Activated CD8-positive, alpha-beta memory T cell treated with anti-CD3 and anti-CD28 coated beads, Interleukin-2, amount 50 U/mL, for 48 hours (primary cell): ENCODE measurements at regions not wholly inside any gene's neighbourhood (a gene's known extent, or its start where the extent isn't known, plus 50 kb on each side); places are given as distances from the start of the nearest gene placed in this dataset.

ENCODE experiments used
- DNase-seq: peaks from one replicate; pipeline ENCODE4 v3.0.0-alpha.2; 2020

DNA sequence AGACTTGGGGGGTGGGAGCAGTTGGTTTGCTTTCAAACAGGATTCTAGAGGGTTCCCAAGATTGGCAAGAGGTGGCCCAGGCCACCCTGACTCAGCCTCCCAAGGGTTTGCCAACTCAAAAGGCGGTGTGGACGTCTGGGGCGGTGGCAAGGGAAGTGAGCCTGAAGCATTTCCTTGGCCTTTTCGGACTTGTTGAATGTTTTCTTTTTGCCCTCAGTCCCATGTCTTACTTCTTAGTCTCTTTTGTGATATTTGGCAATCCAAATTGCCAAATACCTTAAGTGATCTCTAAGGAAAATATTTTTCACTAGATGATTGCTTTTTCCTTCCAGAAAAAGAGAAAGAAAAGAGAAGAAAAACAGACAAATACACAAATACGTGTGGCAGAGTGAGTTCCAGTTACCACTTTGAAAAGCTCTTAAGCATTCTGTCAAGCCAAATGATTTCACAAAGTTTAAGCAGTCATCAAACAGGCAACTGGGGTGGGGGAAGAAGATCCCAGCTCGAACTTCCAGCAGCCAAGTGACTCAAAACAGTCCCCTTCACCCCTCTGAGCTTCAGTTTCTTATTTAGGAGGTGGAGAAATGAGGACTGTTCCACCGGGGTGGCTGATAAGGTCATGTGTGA, 374.6 kb upstream of the USP24 start:
- no peak for DNase-seq

DNA sequence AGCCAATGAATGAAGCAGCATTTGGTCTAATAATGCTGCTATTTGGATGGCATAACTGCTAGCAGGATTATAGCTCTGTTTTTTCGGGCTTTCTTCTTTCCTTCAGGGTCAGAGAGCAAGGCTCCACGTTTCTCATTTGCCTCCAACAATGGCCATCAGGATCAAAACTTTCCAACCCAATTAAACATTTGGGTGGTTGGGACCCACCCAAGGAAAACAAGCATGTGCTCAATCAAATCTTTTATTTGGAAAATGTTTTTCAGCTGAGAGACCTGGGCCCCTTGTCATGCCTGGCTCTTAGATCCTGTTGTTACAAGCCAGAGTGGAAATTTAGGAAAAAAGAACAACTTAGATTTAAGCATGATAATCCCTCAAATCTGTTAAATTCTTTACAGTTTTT, 373.1 kb upstream of the USP24 start:
- DNase-seq, result no peak

DNA sequence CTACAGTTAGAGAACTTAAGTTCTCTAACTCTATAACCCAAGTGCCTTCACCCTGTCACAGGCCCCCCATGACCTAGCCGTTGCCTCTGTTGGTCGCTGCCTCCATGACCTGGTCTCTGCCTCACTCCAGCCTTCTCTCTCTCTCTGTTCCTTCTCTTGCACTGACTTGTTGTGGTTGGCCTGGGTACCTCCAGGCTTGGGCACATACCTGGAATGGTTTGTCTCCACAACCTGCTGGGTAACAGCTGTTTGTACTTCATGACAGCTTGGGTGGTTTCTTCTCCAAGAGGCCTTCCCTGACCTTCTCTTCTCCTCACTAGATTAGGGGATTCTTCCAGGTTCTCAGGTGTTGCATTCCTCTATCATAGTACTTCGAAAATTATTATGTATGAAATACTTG, 371.6 kb upstream of the USP24 start:
- DNase-seq, result no peak

DNA sequence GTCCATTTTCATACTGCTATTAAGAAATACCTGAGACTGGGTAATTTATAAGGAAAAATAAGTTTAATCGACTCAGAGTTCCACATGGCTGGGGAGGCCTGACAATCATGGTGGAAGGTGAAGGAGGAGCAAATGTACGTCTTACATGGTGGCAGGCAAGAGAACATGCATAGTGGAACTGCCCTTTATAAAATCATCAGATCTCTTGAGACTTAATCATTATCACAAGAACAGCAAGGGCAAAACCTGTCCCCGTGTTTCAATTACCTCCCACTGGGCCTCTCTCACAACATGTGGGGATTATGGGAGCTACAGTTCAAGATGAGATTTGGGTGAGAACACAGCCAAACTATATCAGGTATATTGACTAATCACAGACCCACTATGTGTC, 370.2 kb upstream of the USP24 start:
- DNase-seq, result no peak

DNA sequence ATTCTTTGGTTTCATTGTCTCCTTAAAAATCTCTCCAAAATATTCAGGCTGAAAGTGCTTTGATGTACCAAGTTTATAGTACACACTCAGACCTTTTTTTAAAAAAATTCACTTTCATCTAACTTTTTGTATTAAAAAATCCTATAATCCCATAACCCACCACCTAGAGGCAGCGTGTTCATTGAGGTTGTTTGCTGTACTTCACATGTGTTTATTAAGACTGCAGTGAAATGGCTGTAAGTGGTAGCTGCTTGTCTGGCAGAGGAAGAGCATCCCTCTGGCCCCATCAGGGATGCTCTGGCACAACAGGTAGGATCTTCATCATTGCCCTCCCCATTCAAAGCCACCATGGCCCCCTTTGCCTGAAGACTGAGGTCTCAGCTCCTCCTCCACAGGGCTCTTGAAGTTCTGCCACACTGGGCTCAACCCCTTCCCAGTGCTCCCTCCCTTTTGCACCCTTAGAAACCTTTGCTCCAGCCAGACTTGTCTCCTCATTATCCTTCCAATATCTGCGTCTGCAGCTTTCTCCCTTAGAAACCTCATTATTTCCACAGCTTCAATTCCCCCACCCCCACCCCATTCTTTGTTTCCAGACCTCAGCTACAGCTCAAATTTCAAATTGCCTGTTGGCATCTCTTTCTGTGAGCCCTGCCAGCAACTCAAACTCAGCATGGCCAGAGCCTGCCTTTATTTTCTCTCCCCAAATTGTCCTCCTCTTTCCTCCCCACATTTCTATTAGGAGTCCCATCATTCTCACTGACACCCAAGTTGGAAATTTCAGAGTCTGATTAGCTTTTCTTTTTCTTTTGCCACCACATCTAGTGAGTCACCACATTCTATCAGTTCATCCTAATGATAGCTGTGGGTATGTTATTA, 369.6 kb upstream of the USP24 start:
- no peak for DNase-seq

DNA sequence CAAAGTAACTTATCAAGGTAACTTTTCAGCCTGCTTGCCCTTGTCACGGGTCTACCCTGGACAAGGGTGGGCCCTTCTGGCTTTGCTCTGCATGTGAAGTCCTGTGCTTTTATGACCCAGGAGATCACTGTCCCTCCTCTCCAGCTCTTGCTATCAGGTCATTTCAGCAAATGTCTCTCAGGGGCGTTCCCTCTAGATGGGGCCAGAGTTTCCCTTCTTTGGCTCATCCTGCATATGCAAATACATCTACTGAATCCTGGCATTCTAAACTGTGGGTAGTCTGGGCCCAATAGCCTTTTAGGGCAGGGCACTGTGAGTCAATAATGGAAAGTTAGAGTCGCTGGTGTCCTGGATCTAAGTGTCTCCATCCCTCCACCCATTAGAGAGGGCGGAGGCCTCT, 366.9 kb upstream of the USP24 start:
- no peak for DNase-seq

DNA sequence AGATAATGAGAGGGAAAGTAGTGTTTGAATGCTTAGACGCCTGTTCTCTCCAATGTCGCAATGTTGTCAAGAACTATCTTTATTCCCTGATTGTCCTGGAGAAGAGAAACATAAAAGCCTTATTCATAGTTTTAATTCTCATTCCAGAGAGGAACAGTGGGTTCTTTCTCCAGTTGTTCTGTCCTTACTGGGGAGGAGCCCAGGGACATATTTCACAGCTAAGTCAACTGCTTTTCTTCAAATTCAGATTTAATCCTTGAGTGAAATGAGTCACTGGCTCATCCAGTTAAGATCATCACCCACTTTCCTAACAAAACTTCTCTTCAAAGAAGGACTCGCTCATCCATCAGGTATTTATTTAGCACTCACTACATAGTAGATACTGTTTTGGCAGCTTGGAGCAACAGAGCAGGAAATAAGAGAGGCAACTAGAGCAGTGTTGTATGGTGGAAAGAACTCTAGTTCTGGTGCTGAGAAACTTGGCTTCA, 365.7 kb upstream of the USP24 start:
- DNase-seq, result no peak

DNA sequence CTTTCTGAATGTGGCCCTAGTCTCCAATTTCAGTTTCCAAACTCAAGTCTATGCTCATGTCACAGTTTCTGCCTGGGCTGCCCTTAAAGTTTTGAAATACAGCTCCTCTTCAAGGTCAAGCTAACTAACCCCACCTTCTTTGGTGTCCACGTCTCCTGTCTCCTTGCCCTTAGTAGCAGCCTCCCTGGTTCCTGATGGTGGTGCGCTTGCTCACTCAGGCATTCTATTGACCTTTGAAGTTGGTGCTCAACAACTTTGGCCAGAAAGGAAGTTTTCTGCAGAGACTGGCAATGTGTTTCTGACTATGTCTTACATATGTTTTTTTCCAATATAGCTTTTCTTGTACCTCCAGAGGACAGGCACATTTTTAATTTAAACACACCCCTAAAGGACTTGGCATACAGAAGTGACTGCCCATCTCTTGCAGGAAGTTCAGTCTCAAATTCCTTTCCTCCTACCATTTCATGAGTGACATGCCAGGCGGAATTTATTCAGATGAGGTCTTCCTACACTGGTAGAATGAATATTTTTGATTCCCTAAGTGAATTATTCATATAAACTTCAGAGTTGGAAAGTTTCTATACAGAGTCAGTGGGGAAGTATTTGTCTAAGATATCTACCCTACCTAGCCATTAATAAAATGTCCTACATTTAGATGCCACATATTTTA, 364.3 kb upstream of the USP24 start:
- no peak for DNase-seq

DNA sequence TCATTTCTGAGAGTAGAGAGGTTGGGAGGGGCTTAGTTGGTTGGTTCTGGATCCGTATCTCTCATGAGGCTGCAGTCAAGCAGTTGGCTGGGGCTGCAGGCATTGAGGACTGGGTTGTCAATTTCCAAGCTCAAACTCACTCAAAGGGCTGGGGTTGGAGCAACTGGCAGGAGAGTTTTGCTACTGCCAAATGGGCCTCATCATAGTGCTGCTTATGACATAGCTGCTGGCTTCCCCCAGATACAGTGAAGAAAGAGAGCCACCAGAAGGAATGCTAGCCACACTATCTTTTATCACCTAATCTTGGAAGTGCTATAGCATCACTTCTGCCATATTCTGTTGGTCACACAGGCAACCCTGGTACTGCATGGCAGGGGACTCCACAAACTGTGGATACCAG, 363.5 kb upstream of the USP24 start:
- no peak for DNase-seq

DNA sequence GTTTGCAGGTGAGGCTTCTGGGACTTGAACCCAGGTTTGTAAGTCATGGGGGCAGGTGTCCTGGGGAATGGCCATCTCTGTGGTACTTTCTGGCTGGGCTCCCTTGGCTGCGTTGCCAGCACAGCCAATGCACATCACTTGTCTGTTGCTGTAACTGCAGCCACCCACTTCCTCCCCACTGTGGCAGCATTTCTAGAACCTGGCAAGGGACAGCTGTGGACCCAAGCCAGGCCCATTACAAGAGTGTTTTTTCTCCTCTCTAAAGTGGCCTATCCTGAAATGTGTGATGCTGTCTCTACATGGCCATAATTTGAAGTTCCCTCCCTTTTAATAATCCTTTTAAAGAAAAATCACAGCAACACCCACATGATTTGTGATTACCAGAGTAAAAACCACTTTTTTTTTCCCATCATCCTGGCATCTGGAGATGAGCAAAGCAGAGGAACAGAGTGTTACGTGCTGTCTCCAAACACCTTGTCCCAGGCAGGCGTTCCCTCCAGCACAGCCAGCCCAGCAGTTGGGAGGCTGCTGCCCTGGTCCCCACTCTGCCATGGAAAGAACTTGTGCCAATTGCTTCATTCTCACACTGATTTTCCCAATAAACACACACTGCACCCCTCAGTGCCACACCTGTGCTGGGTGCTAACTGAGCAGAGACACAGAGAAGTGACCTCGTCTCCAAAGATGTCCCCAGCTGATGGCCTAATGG, 360.6 kb upstream of the USP24 start:
- DNase-seq, result no peak

DNA sequence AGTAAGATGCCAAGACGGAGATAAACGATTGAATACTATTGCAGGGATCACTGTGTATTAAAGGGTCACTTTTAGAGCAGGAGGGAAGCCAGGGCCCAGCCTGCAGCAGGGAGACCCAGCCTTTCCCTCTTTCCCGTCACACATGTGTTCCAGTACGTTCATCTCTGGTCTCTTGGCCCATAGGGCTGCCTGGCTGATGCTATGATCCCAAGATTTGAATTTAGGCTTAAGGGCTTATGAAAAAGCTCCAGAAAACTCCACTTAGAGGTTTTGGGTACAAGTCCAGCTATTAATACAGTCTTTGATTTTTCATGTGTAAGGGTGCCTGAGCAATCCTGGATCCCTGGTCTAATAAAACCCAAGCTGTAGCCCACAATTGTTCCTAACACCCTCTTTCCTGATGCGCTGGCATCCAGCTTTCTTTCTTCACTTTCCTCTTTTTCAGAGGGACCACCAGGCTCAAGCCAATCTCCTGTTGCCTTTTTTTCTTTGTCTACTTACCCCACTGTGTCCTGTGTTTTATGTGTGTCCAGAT, 359.6 kb upstream of the USP24 start:
- DNase-seq, result no peak

DNA sequence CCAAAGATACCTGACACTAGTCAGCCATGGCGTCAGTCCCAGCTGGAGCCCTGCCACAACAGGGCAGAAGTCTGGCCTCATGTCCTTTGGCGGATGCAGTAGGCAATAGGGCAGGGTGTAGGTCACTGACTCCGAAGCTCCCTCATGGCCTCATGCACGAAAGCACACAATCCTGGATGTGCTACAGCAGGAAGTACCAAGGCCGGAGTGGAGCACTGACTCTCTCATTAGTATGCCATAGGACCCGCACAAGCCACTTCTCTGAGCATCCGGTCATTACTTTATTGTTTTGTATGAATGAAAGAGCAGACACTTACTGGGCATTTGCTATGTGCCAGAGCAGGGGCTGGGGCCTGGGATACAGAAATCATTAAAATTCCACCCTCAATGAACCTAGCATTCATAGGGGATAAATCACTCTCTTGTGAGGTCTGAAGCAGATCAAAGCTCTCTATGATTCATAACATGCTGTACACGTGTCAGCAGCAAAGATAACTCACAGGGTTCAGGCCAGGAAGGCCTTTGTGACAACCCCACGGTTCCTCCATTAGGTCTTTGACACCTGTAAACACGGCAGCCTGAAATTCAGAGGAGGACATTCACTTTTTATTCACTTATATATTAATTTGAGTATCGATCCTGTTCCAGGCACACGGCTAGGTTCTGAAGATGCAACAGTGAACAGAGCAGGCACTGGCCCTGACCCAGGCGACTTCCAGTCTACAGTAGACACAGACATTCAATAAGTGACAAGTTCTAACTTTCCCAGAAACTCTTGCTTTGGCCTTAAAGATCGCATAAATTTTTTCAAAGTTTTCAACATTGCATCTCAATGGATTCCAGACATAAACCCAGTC, 357.9 kb upstream of the USP24 start:
- no peak for DNase-seq

DNA sequence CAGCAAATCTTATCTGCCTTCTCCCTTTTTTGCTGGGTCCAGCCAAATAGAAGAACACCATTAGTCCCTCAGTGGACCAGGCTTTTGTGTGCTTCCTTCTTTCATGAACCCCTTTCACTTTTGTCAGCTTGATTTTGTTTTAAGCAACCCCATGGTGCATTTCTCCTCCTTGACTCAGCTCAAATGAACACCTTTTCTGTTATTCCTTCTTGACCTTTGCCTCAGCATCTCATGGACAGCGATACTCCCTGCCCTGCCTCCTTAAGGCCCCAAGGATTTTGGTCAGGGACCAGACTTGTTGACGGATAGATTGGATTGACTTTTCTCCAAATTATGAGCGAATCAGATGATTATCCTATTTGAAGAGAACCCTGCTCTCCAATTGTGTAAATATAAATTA, 356.6 kb upstream of the USP24 start:
- no peak for DNase-seq

DNA sequence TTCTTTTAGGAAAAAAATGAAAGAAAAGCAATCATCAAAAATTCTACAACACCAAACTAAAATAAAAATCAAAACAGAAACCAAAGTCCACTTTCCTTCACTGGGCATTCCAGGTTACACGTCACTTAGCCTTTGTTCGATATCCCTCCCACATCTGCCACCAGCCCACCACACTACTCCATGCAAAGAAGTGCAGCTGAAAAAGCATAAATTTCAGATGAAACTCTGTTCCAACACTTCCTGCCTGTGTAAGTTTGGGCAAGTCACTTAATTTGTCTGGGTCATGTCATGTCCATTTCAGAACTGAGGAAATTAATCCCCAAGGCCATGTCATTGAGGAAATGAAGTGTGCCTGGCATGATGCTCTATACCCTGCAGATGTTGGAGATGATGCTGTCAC, 354.3 kb upstream of the USP24 start:
- no peak for DNase-seq

DNA sequence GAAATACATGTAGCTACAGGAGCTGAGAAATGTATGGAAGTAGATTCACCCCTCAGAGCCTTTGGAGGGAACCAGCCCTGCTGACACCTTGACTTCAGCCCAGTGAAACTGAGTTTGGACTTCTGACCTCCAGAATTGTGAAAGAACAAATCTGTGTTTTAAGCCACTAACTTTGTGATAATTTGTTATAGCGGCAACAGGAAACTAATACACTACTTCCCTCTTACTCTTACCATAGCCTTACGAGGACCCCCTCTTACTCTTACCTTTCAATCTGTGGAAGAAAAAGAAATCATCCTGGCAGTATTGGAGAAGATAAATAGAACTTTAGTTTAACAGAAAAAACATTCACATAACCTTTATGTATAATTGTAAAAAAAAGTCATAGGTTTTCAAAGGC, 353.6 kb upstream of the USP24 start:
- DNase-seq, result no peak

DNA sequence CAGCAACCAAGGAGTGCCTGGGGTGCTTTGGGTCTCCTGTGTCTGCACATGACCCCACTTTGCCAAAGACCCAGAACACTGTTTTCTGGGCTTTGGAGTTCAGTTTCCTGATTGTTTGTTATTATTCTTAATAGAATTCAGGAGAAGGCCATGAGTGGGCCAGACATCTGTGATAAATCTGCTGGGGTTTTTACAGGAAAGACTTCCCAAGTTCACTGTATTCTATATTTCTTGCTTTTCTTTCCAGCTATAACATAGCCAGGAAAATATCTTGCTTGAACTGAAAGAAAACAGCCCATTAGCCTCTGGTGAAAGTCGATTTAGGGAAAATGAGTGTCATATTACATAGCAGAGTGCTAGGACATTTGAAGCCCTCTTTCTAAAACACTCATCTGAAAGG, 345.1 kb upstream of the USP24 start:
- DNase-seq, result no peak

DNA sequence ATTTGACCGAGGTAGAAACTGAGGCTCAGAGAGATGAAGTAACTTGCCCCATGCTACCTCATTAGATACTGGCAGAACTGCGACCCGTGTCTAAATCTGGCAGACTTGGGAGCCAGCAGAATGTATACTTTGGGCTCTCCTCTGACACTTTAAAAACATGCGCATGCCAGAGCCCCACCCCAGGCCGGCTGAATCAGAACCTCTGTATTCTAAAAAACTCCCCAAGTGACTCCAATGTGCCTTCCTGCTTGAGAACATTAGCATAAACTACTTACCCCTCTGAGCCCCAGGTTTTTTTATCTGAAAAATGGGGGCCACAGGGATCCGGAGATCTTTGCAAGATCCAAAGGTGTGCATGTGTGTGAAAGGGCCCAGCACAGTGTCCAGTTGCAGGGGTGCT, 344.7 kb upstream of the USP24 start:
- no peak for DNase-seq

DNA sequence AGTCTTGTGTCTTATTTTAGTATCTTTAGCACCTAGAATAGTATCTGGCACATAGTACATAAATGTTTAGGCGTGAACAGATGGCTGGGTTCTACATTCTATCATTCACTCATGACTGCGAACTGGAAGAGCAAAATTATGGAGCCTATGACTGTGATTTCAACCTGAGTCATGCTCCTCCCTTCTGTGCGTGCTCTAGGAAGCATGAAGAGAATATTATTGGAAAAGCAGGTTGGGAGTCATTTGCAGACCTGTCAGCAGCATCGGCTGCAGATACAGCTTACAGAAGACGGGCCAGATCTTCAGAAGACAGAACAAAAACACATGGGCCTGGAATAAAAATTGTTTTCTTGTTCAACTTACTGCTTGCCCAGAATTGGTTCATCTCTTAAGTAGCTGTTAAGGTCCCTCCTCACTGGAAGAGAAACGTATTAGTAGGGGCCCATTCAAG, 344.0 kb upstream of the USP24 start:
- DNase-seq, result no peak

DNA sequence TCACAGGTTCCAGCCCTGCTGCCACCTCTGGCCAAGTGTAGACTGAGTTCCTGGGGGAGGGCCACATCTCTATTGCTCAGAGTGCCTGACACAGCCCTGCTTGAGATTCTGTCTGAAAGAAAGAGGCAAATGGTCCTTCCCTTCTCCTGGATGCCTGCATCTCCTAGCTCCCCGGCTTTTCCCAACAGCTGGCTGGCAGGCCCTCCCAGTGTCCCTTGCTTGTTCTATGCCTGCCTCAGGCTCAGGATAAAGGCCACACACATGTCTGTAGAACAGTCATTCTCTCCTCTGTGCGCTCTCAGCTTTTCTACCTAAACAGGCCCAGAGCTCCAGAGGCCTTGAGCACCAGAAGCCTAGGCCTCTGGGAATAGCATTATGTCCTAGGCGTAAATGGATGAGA, 343.4 kb upstream of the USP24 start:
- no peak for DNase-seq

DNA sequence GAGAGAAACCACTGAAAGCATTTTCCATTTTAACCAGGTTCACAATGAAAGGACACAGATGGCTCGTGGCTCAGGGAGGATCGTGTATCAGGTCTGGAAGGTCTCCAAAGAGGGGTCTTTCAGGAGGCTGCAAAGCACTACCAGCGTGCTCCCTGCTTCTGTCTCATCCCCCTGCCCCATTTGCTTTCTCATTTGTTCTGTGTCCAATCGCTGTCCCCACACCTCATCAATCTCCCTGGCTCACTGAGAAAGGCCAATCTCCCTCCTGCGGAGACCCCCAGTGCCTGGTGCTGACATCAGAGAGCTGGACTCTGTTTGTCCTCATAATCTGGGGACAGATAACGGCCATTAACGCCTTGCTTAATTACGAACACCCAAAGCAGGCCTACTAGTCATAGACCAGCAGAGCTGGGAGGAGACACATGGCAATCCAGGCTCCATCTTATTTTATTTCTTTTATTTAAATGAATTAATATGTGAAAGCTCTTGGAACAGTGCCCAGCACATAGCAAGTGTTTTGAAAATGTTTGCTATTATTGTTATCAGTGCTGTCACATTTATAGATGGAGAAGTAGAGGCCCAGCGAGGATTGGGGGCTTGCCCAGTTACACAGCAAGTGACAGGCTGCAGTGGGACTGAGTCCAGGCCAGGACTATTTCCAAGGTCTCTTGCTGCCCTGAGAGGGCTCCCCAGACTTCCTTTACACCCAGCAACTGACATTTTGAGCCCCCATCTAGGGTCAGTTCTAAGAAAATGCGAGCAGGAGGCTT, 341.0 kb upstream of the USP24 start:
- no peak for DNase-seq

DNA sequence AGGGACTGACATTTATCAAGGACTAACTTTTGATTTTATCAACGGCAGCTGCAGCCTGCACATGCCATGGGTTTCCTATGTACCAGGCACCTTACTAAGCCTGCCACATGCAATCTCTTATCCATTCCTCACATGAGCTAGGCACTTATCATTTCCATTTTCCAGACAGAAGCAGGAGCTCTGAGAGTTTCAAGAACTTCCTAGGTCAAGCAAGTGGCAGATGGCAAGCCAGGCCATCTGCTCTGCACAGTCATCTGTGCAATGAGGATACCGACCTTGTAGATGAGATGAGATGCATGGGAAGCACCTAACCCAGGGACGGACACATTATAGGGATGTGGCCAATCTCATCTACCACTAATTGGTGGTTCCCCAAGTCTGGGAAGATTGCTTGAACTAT, 339.4 kb upstream of the USP24 start:
- no peak for DNase-seq
